ENCODE measurements at regions not wholly inside any gene's neighbourhood (a gene's known extent, or its start where the extent isn't known, plus 50 kb on each side); places are given as distances from the start of the nearest gene placed in this dataset.
"Not testable (repeated sequence)": the region's sequence is repeated elsewhere in the genome, so short reads cannot be mapped to it uniquely, and the experiment has no call there.

GRCh38 chr4:107391009-107391629 is 328.9 kb downstream of the PAPSS1 start:
- no peak for FAIRE-seq

- FAIRE-seq = no peak
Measured at GRCh38 chr4:107389965-107390364, 330.1 kb downstream of the PAPSS1 start.

GRCh38 chr4:107388736-107389274 is 331.2 kb downstream of the PAPSS1 start:
- no peak for FAIRE-seq

GRCh38 chr4:107380836-107381438 is 339.1 kb downstream of the PAPSS1 start:
- FAIRE-seq = no peak

GRCh38 chr4:107380190-107380589 is 339.8 kb downstream of the PAPSS1 start:
- no peak for FAIRE-seq

GRCh38 chr4:107379054-107379869 is 340.8 kb downstream of the PAPSS1 start:
- no peak for FAIRE-seq

- FAIRE-seq = peak; percentile 75
Measured at GRCh38 chr4:107376293-107376692, 340.2 kb upstream of the DKK2 start.

GRCh38 chr4:107366900-107367299 is 330.8 kb upstream of the DKK2 start:
- no peak for FAIRE-seq

GRCh38 chr4:107366016-107366735 is 330.1 kb upstream of the DKK2 start:
- peak; percentile 68 for FAIRE-seq

- no peak for FAIRE-seq
Measured at GRCh38 chr4:107363125-107363524, 327.0 kb upstream of the DKK2 start.

GRCh38 chr4:107359208-107359607 is 323.1 kb upstream of the DKK2 start:
- no peak for FAIRE-seq

GRCh38 chr4:107354304-107354703 is 318.2 kb upstream of the DKK2 start:
- not testable (repeated sequence) for FAIRE-seq

GRCh38 chr4:107351196-107351595 is 315.1 kb upstream of the DKK2 start:
- no peak for FAIRE-seq

- FAIRE-seq = no peak
Measured at GRCh38 chr4:107349732-107350131, 313.6 kb upstream of the DKK2 start.

GRCh38 chr4:107349266-107349665 is 313.2 kb upstream of the DKK2 start:
- FAIRE-seq = no peak

- FAIRE-seq = no peak
Measured at GRCh38 chr4:107348188-107349050, 312.3 kb upstream of the DKK2 start.

- FAIRE-seq = no peak
Measured at GRCh38 chr4:107333518-107333917, 297.4 kb upstream of the DKK2 start.

GRCh38 chr4:107332656-107333055 is 296.5 kb upstream of the DKK2 start:
- not testable (repeated sequence) for FAIRE-seq

- no peak for FAIRE-seq
Measured at GRCh38 chr4:107330916-107331315, 294.8 kb upstream of the DKK2 start.

GRCh38 chr4:107319386-107319785 is 283.3 kb upstream of the DKK2 start:
- no peak for FAIRE-seq

- FAIRE-seq = no peak
Measured at GRCh38 chr4:107318078-107318477, 282.0 kb upstream of the DKK2 start.

- FAIRE-seq = peak; percentile 50
Measured at GRCh38 chr4:107317611-107318010, 281.5 kb upstream of the DKK2 start.
